ENCODE measurements at regions not wholly inside any gene's neighbourhood (a gene's known extent, or its start where the extent isn't known, plus 50 kb on each side); places are given as distances from the start of the nearest gene placed in this dataset.

DNA sequence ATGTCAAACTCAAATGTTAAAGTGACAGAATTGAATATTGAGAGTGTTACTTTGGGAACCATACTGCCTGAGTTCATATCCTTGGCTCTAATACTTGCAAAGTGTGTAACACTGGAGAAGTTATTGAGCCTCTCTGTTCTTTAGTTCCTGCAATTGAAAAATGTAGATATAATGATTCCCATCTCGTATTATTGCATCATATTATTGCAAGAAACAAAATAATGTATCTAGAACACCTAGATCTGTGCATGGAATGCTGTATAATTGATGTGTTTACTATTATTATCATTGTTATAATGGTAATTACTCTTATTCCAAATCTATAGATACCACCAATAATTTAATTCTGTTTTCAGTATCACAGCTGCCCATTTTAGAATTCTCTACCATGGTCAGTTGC, 310.3 kb downstream of the GABRG2 start:
- Histone ChIP-seq H3K56ac (ENCODE audit: extremely low read depth, insufficient read depth, low read length) (no peak overlapping the region), H4K8ac (ENCODE audit: low read depth in 2 of 2, low read length in 2 of 2) (no peak overlapping the region), H4K91ac (ENCODE audit: insufficient read depth, low read depth, low read length) (no peak overlapping the region), H2BK5ac (ENCODE audit: low read depth, low read length, poor library complexity, severe bottlenecking) (no peak overlapping the region), H3K27me3 (ENCODE audit: control insufficient read depth, insufficient read depth, low read length) (no peaks in the 10 kb centered on the region), H3K9ac (ENCODE audit: low read depth, low read length) (no peak overlapping the region), H3K9me3 (ENCODE audit: control insufficient read depth, insufficient read depth, low read length) (peaks cover 3% of the 10 kb centered on the region; the same call in 1 of the 2 replicates), H3K79me1 (ENCODE audit: low read depth in 1 of 2, low read length in 2 of 2) (no peaks in the 10 kb centered on the region), H4K5ac (ENCODE audit: low read depth, low read length) (no peak overlapping the region), H2AK5ac (ENCODE audit: low read depth, low read length) (no peak overlapping the region), H2BK15ac (ENCODE audit: low read depth, low read length) (no peak overlapping the region), H3K4me3 (ENCODE audit: insufficient read depth, low read depth, low read length) (no peak overlapping the region), H3K27ac (ENCODE audit: insufficient read depth, low read length) (no peak overlapping the region), H3K23ac (ENCODE audit: low read depth, low read length) (no peak overlapping the region), H3K18ac (ENCODE audit: low read depth, low read length) (no peak overlapping the region), H3K9me1 (ENCODE audit: insufficient read depth, low read length) (no peaks in the 10 kb centered on the region), H2AFZ (replicated peaks; ENCODE audit: low read length, poor library complexity) (no peak overlapping the region), H3K14ac (replicated peaks; ENCODE audit: low read depth, low read length) (no peak overlapping the region), H3K4ac (ENCODE audit: low read depth, low read length) (no peak overlapping the region), H2BK20ac (ENCODE audit: low read depth, low read length) (no peak overlapping the region), H2BK120ac (ENCODE audit: low read depth, low read length) (no peak overlapping the region), H4K20me1 (ENCODE audit: insufficient read depth, low read length) (no peaks in the 10 kb centered on the region), H3K4me2 (ENCODE audit: low read depth, low read length) (no peak overlapping the region), H3K4me1 (ENCODE audit: control insufficient read depth, insufficient read depth, low read length) (no peaks in the 10 kb centered on the region), H2AK9ac (replicated peaks; ENCODE audit: low read depth, low read length, poor library complexity) (no peak overlapping the region), H3K36me3 (ENCODE audit: control insufficient read depth, insufficient read depth, low read length) (no peaks in the 10 kb centered on the region)
- TF ChIP-seq CEBPB (IDR thresholded peaks at IDR 0.05; ENCODE audit: low read depth, low read length) (peak; percentile 49), SMC3 (IDR thresholded peaks at IDR 0.05; ENCODE audit: low read depth, low read length) (no peak)
- BruUV-seq (replicated peaks), result no TSS peak
- ATAC-seq (ENCODE audit: low read depth), result no peak
- intact Hi-C loops (cut with micrococcal nuclease), result no loop called here
- dilution Hi-C loops (cut with HindIII; ENCODE audit: low sequenced_read_pairs, unreplicated experiment), result no loop called here
- in situ Hi-C loops (cut with MboI; ENCODE audit: low sequenced_read_pairs), result no loop called here
- ChIA-PET POLR2A (ENCODE audit: unreplicated experiment) (no interaction called here), CTCF (no interaction called here)
- WGBS, 2 experiments (ENCODE audit: extremely low coverage in 2 of 2, insufficient read length in 1 of 2), result no CpG with 5 or more reads among the region's 1 CpG
- DNase-seq, result no peak

Data from IMR-90 (cell line).